VCaP (cell line): ENCODE measurements at regions not wholly inside any gene's neighbourhood (a gene's known extent, or its start where the extent isn't known, plus 50 kb on each side); places are given as distances from the start of the nearest gene placed in this dataset.

Experiments used
- H3K27ac ChIP-seq: fragments of 450-650 bp; 2 replicates; pipeline ENCODE4 v1.5.1; 2017
- TF ChIP-seq, protein P1 (sequence below): fragments of 450-650 bp; conservative IDR thresholded peaks from 2 replicates; pipeline ENCODE4 v1.5.1; 2017; ENCODE audit warnings: mild to moderate bottlenecking, moderate library complexity

DNA sequence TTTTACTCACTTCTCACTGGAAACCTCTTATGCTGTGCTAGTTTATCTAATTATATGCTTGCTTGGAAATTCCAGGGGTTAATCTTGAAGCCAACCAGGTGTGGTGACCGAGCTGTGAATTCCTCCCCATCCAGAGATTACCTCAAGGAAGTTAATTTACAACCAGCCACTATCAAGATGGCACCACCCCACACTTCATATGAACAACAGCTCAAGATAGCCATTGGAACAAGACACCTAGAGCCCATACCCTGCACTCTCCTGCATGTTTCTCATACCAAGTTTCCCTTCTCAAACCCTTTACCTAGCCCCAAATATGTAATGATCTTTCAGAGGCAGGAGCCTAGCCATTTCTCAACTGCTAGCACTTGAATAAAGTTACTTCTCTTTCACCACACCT lies 2156.9 kb upstream of the C9orf72 start:
- TF ChIP-seq, protein P1, sequence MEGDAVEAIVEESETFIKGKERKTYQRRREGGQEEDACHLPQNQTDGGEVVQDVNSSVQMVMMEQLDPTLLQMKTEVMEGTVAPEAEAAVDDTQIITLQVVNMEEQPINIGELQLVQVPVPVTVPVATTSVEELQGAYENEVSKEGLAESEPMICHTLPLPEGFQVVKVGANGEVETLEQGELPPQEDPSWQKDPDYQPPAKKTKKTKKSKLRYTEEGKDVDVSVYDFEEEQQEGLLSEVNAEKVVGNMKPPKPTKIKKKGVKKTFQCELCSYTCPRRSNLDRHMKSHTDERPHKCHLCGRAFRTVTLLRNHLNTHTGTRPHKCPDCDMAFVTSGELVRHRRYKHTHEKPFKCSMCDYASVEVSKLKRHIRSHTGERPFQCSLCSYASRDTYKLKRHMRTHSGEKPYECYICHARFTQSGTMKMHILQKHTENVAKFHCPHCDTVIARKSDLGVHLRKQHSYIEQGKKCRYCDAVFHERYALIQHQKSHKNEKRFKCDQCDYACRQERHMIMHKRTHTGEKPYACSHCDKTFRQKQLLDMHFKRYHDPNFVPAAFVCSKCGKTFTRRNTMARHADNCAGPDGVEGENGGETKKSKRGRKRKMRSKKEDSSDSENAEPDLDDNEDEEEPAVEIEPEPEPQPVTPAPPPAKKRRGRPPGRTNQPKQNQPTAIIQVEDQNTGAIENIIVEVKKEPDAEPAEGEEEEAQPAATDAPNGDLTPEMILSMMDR, result no peak
- H3K27ac ChIP-seq, result no peak overlapping the region

DNA sequence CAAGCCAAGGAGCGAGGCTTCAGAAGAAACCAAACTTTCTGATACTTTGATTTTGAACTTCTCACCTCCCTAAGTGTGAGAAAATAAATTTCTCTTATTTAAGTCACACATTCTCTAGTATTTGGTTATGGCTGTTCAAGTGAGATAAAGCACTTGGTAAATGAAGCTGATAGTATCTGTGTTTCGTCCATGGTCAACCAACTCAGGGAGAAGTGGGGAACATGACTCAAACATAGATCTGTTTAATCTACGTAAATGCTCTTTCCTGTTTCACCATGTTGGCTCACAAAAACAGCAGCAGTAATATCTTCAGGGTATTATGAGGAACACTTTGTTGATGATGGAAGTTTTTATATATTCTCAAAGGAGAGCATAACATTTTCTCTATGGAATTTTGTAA lies 2167.2 kb upstream of the C9orf72 start:
- no peak overlapping the region for H3K27ac ChIP-seq
- TF ChIP-seq, protein P1, result no peak

DNA sequence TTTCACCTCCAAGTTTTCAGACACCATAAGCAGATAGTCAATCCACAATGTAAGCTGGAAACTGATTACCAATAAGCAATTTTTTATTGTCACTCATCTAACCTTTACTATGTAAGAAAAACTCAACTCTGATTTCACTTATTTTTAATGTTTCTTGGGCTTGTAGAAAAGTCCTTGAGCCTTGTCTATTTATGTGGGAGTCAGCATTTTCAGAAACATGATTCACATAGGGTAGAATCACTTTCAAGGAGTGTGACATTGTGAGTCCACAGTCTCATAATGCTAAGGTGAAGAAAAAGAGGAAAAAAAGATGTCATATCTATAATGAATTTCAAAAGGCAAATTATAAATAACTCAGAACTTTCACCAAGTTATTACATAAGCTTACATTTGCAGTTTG lies 2167.9 kb upstream of the C9orf72 start:
- H3K27ac ChIP-seq, result no peak overlapping the region
- TF ChIP-seq, protein P1, result no peak

DNA sequence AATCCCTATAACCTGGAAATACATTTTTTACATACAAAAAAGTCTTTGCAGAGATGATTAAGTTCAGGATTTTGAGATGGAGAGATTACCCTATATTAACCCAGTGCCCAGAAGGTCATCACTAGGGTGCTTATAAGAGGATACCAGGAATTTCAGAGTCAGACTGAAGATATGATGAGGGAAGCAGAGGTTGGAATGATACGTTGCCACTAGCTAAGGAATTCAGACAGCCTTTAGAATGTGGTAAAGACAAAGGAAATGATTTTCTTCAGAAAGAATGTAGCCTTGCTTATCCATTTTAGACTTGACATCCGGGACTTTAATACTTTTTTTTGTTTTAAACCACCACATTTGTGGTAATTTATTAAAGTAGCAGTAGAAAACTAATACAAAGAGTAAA lies 2176.8 kb upstream of the C9orf72 start:
- no peak overlapping the region for H3K27ac ChIP-seq
- TF ChIP-seq, protein P1, result no peak

DNA sequence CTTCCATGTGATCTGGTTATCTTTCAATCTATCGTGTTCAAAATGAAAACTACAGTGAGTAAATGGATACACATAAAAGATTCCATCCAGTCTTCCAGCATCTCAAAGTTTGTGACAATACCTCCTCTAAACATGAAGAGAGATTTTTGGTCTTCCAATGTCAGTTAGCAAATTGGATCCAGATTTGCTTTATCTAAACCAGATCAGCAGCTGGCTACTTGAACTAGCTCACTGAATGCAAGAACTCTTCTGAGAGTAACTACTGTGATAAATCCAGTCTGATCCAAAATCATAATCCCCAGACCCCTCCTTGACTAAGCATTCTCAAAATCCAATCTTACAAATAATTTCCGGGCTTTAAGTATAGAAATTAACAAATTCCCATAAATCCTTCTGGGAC lies 2177.9 kb upstream of the C9orf72 start:
- no peak overlapping the region for H3K27ac ChIP-seq
- TF ChIP-seq, protein P1, result no peak

DNA sequence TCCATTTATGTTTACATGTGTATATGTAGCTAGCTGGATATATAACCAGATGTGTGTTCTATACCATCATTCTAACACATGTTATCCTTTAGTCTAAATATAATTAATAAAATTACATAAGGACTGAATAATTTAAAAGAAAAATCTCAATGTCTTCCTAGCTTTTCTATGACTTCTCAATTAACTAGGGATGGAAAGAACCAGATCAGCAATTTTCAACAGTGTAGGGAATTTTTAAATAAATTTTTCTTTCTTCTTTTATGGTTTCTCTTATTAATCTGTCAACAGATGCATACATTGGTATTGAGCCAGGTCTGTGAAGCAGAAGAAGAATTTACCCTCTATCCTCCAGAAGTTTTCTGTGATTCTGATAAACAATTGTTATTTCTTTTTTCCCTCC lies 2180.4 kb upstream of the C9orf72 start:
- TF ChIP-seq, protein P1, result no peak
- H3K27ac ChIP-seq, result no peak overlapping the region

DNA sequence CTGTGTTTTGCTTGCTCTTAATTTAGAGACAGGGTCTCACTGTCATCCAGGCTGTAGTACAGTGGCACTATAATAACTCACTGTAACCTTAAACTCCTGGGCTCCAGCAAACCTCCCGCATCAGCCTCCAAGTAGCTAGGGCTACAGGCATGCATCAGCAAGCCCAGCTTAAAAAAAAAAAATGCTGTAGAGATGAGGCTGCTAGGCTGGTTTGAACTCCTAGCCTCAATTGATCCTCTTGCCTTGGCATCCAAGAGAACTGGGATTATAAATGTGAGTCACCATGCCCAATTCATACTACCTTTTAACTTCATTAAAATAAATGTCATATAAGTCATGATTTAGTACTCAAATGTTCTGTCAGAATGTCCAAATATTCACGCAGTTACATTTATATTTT lies 2195.7 kb upstream of the C9orf72 start:
- TF ChIP-seq, protein P1, result no peak
- H3K27ac ChIP-seq, result no peak overlapping the region

DNA sequence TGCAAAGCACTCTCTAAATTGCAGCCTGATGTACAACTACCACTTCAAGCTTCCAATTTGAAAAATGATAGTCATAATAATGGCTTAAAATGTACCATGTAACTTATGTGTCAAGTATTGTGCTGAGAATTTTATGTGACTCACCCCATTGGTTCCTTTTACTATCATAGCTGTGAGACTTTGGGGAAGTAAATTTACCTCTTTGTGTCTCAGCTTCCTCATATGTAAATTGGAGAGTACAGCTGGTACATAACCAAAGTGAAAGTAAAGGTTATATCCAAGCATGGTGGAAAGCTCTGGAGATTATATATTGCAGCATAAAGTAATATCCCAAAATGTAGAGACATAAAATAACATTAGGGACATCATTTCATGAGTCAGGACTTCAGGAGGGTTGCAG lies 2200.4 kb upstream of the C9orf72 start:
- TF ChIP-seq, protein P1, result no peak
- H3K27ac ChIP-seq, result no peak overlapping the region
